ENCODE measurements at regions not wholly inside any gene's neighbourhood (a gene's known extent, or its start where the extent isn't known, plus 50 kb on each side); places are given as distances from the start of the nearest gene placed in this dataset.

- Histone ChIP-seq H3K4me3 (ENCODE audit: low read length in 2 of 2) (no peak overlapping the region), H3K9me3 (ENCODE audit: control insufficient read depth in 2 of 2, insufficient read depth in 1 of 2, low read length in 1 of 2) (no peaks in the 10 kb centered on the region), H3K4me1 (ENCODE audit: control insufficient read depth in 2 of 2, insufficient read depth in 2 of 2, low read length in 2 of 2) (peaks cover 12 to 37% of the 10 kb centered on the region in 2 donors), H3K27me3 (ENCODE audit: control insufficient read depth in 2 of 2, insufficient read depth in 1 of 2, low read length in 1 of 2) (no peaks in the 10 kb centered on the region), H3K36me3 (ENCODE audit: control insufficient read depth in 2 of 2, insufficient read depth in 2 of 2, low read length in 1 of 2) (no peaks in the 10 kb centered on the region), H3K27ac (ENCODE audit: low read depth in 1 of 2, low read length in 1 of 2) (no peak overlapping the region)
- 54% methylated on average over 1 of the region's 1 CpG for WGBS
- DNase-seq (ENCODE audit: low read depth in 6 of 9, low spot score in 9 of 9), result no peak
These were observed 182.4 kb upstream of the ARID2 start for GRCh38 chr12:45547132-45547531.

- no peak overlapping the region for H3K27ac ChIP-seq (ENCODE audit: low read depth in 1 of 2, low read length in 1 of 2)
- no peaks in the 10 kb centered on the region for H3K9me3 ChIP-seq (ENCODE audit: control insufficient read depth in 2 of 2, insufficient read depth in 1 of 2, low read length in 1 of 2)
- no peak overlapping the region for H3K4me3 ChIP-seq (ENCODE audit: low read length in 2 of 2)
- no peaks in the 10 kb centered on the region for H3K36me3 ChIP-seq (ENCODE audit: control insufficient read depth in 2 of 2, insufficient read depth in 2 of 2, low read length in 1 of 2)
- 63% methylated on average over 1 of the region's 1 CpG for WGBS
- H3K27me3 ChIP-seq (ENCODE audit: control insufficient read depth in 2 of 2, insufficient read depth in 1 of 2, low read length in 1 of 2), result no peaks in the 10 kb centered on the region
- no peak for DNase-seq (ENCODE audit: low read depth in 6 of 9, low spot score in 9 of 9)
- H3K4me1 ChIP-seq (ENCODE audit: control insufficient read depth in 2 of 2, insufficient read depth in 2 of 2, low read length in 2 of 2), result peaks cover 12 to 41% of the 10 kb centered on the region in 2 donors
These were observed 181.7 kb upstream of the ARID2 start for GRCh38 chr12:45547822-45548221.

- Histone ChIP-seq H3K36me3 (ENCODE audit: control insufficient read depth in 2 of 2, insufficient read depth in 2 of 2, low read length in 1 of 2) (no peaks in the 10 kb centered on the region), H3K27me3 (ENCODE audit: control insufficient read depth in 2 of 2, insufficient read depth in 1 of 2, low read length in 1 of 2) (no peaks in the 10 kb centered on the region), H3K4me1 (ENCODE audit: control insufficient read depth in 2 of 2, insufficient read depth in 2 of 2, low read length in 2 of 2) (peaks cover 12 to 40% of the 10 kb centered on the region in 2 donors), H3K9me3 (ENCODE audit: control insufficient read depth in 2 of 2, insufficient read depth in 1 of 2, low read length in 1 of 2) (no peaks in the 10 kb centered on the region), H3K4me3 (ENCODE audit: low read length in 2 of 2) (no peak overlapping the region), H3K27ac (ENCODE audit: low read depth in 1 of 2, low read length in 1 of 2) (no peak overlapping the region)
- no peak for DNase-seq (ENCODE audit: low read depth in 6 of 9, low spot score in 9 of 9)
- 83% methylated on average over 4 of the region's 4 CpGs for WGBS
These were observed 181.1 kb upstream of the ARID2 start for GRCh38 chr12:45548426-45548825.

GRCh38 chr12:45549337-45549902 lies 180.1 kb upstream of the ARID2 start:
- 19% methylated on average over 4 of the region's 4 CpGs for WGBS
- Histone ChIP-seq H3K4me3 (ENCODE audit: low read length in 2 of 2) (no peak overlapping the region), H3K36me3 (ENCODE audit: control insufficient read depth in 2 of 2, insufficient read depth in 2 of 2, low read length in 1 of 2) (no peaks in the 10 kb centered on the region), H3K27me3 (ENCODE audit: control insufficient read depth in 2 of 2, insufficient read depth in 1 of 2, low read length in 1 of 2) (no peaks in the 10 kb centered on the region), H3K27ac (ENCODE audit: low read depth in 1 of 2, low read length in 1 of 2) (no peak overlapping the region), H3K9me3 (ENCODE audit: control insufficient read depth in 2 of 2, insufficient read depth in 1 of 2, low read length in 1 of 2) (peaks cover 0 to 2% of the 10 kb centered on the region in 2 donors), H3K4me1 (ENCODE audit: control insufficient read depth in 2 of 2, insufficient read depth in 2 of 2, low read length in 2 of 2) (peaks cover 12 to 37% of the 10 kb centered on the region in 2 donors)
- peak in 1 of 9 donors; percentile 43 for DNase-seq (ENCODE audit: low read depth in 6 of 9, low spot score in 9 of 9)

- Histone ChIP-seq H3K27ac (ENCODE audit: low read depth in 1 of 2, low read length in 1 of 2) (no peak overlapping the region), H3K27me3 (ENCODE audit: control insufficient read depth in 2 of 2, insufficient read depth in 1 of 2, low read length in 1 of 2) (no peaks in the 10 kb centered on the region), H3K36me3 (ENCODE audit: control insufficient read depth in 2 of 2, insufficient read depth in 2 of 2, low read length in 1 of 2) (no peaks in the 10 kb centered on the region), H3K9me3 (ENCODE audit: control insufficient read depth in 2 of 2, insufficient read depth in 1 of 2, low read length in 1 of 2) (peaks cover 0 to 2% of the 10 kb centered on the region in 2 donors), H3K4me3 (ENCODE audit: low read length in 2 of 2) (no peak overlapping the region), H3K4me1 (ENCODE audit: control insufficient read depth in 2 of 2, insufficient read depth in 2 of 2, low read length in 2 of 2) (peaks cover 7 to 32% of the 10 kb centered on the region in 2 donors)
- no peak for DNase-seq (ENCODE audit: low read depth in 6 of 9, low spot score in 9 of 9)
- 98% methylated on average over 3 of the region's 3 CpGs for WGBS
These were observed 176.3 kb upstream of the ARID2 start for GRCh38 chr12:45553204-45553603.

- Histone ChIP-seq H3K9me3 (ENCODE audit: control insufficient read depth in 2 of 2, insufficient read depth in 1 of 2, low read length in 1 of 2) (peaks cover 0 to 2% of the 10 kb centered on the region in 2 donors), H3K4me3 (ENCODE audit: low read length in 2 of 2) (no peak overlapping the region), H3K36me3 (ENCODE audit: control insufficient read depth in 2 of 2, insufficient read depth in 2 of 2, low read length in 1 of 2) (no peaks in the 10 kb centered on the region), H3K27ac (ENCODE audit: low read depth in 1 of 2, low read length in 1 of 2) (no peak overlapping the region), H3K27me3 (ENCODE audit: control insufficient read depth in 2 of 2, insufficient read depth in 1 of 2, low read length in 1 of 2) (no peaks in the 10 kb centered on the region), H3K4me1 (ENCODE audit: control insufficient read depth in 2 of 2, insufficient read depth in 2 of 2, low read length in 2 of 2) (peaks cover 0 to 14% of the 10 kb centered on the region in 2 donors)
- no peak for DNase-seq (ENCODE audit: low read depth in 6 of 9, low spot score in 9 of 9)
These were observed 172.5 kb upstream of the ARID2 start for GRCh38 chr12:45557016-45557415.

GRCh38 chr12:45558353-45558752 lies 171.2 kb upstream of the ARID2 start:
- Histone ChIP-seq H3K4me1 (ENCODE audit: control insufficient read depth in 2 of 2, insufficient read depth in 2 of 2, low read length in 2 of 2) (peaks cover 0 to 8% of the 10 kb centered on the region in 2 donors), H3K4me3 (ENCODE audit: low read length in 2 of 2) (no peak overlapping the region), H3K27me3 (ENCODE audit: control insufficient read depth in 2 of 2, insufficient read depth in 1 of 2, low read length in 1 of 2) (no peaks in the 10 kb centered on the region), H3K9me3 (ENCODE audit: control insufficient read depth in 2 of 2, insufficient read depth in 1 of 2, low read length in 1 of 2) (peaks cover 0 to 2% of the 10 kb centered on the region in 2 donors), H3K27ac (ENCODE audit: low read depth in 1 of 2, low read length in 1 of 2) (no peak overlapping the region), H3K36me3 (ENCODE audit: control insufficient read depth in 2 of 2, insufficient read depth in 2 of 2, low read length in 1 of 2) (no peaks in the 10 kb centered on the region)
- WGBS, result 97% methylated on average over 4 of the region's 4 CpGs
- DNase-seq (ENCODE audit: low read depth in 6 of 9, low spot score in 9 of 9), result no peak

GRCh38 chr12:45559537-45559936 lies 170.0 kb upstream of the ARID2 start:
- no peaks in the 10 kb centered on the region for H3K27me3 ChIP-seq (ENCODE audit: control insufficient read depth in 2 of 2, insufficient read depth in 1 of 2, low read length in 1 of 2)
- H3K9me3 ChIP-seq (ENCODE audit: control insufficient read depth in 2 of 2, insufficient read depth in 1 of 2, low read length in 1 of 2), result no peaks in the 10 kb centered on the region
- peaks cover 0 to 8% of the 10 kb centered on the region in 2 donors for H3K4me1 ChIP-seq (ENCODE audit: control insufficient read depth in 2 of 2, insufficient read depth in 2 of 2, low read length in 2 of 2)
- 98% methylated on average over 3 of the region's 3 CpGs for WGBS
- H3K27ac ChIP-seq (ENCODE audit: low read depth in 1 of 2, low read length in 1 of 2), result no peak overlapping the region
- DNase-seq (ENCODE audit: low read depth in 6 of 9, low spot score in 9 of 9), result no peak
- no peak overlapping the region for H3K4me3 ChIP-seq (ENCODE audit: low read length in 2 of 2)
- no peaks in the 10 kb centered on the region for H3K36me3 ChIP-seq (ENCODE audit: control insufficient read depth in 2 of 2, insufficient read depth in 2 of 2, low read length in 1 of 2)

- 97% methylated on average over 4 of the region's 4 CpGs for WGBS
- Histone ChIP-seq H3K4me1 (ENCODE audit: control insufficient read depth in 2 of 2, insufficient read depth in 2 of 2, low read length in 2 of 2) (peaks cover 0 to 2% of the 10 kb centered on the region in 2 donors), H3K9me3 (ENCODE audit: control insufficient read depth in 2 of 2, insufficient read depth in 1 of 2, low read length in 1 of 2) (no peaks in the 10 kb centered on the region), H3K27me3 (ENCODE audit: control insufficient read depth in 2 of 2, insufficient read depth in 1 of 2, low read length in 1 of 2) (no peaks in the 10 kb centered on the region), H3K4me3 (ENCODE audit: low read length in 2 of 2) (no peak overlapping the region), H3K27ac (ENCODE audit: low read depth in 1 of 2, low read length in 1 of 2) (no peak overlapping the region), H3K36me3 (ENCODE audit: control insufficient read depth in 2 of 2, insufficient read depth in 2 of 2, low read length in 1 of 2) (no peaks in the 10 kb centered on the region)
- no peak for DNase-seq (ENCODE audit: low read depth in 6 of 9, low spot score in 9 of 9)
These were observed 168.8 kb upstream of the ARID2 start for GRCh38 chr12:45560689-45561088.

Measured in thymus (tissue), 11 donors.